Renal cortex interstitium (tissue), 11 donors: ENCODE measurements at regions not wholly inside any gene's neighbourhood (a gene's known extent, or its start where the extent isn't known, plus 50 kb on each side); places are given as distances from the start of the nearest gene placed in this dataset.

ENCODE experiments used
- DNase-seq, 11 donors: peaks; one replicate each; pipeline ENCODE4 v3.0.0-alpha.2; 2013; ENCODE audit warnings: low read depth in 9 of 11, low spot score in 4 of 11; ENCODE audit errors: extremely low read depth in 1 of 11

DNA sequence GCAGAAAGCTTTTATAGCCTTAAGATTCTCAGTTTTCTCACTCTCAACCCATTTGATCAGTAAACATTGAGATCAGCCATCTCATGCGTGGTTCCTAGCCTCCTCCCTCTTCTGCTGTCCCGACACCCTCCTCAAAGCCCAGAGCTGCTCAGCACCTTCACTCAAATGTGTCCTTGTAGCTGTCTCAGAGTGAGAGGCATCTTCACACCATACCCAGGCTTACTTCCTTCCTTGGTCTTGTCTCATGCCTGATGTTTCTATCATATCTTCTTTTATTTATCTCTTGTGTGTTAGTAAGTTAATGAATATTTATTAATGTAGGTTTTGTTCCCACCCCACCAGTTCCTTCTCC, 72.4 kb upstream of the SNX2 start:
- DNase-seq: no peak

- DNase-seq: no peak
Measured at GRCh38 chr5:122703203-122703602, 71.7 kb upstream of the SNX2 start.

- peak in 9 of 11 donors; percentile 3 to 39 (median 22) for DNase-seq
Measured at GRCh38 chr5:122704247-122705036, 70.4 kb upstream of the SNX2 start.

GRCh38 chr5:122705851-122706250, 69.0 kb upstream of the SNX2 start:
- no peak for DNase-seq

DNA sequence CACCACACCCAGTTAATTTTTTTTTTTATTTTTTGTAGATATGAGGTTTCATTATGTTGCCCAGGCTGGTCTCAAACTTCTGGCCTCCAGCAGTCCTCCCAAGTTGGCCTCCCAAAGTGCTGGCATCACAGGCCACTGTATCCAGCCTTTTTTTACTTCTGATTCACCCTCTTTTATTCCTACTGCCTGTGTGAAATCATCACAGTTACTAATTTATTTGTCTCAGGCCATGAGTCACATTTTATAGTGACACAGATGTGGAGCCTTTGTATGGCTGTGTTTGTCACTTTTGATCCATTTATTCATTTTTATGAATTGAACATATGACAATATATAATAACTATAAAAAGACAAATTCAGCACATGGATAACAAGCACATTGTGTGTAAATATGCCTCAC, 67.1 kb upstream of the SNX2 start:
- DNase-seq: no peak

DNA sequence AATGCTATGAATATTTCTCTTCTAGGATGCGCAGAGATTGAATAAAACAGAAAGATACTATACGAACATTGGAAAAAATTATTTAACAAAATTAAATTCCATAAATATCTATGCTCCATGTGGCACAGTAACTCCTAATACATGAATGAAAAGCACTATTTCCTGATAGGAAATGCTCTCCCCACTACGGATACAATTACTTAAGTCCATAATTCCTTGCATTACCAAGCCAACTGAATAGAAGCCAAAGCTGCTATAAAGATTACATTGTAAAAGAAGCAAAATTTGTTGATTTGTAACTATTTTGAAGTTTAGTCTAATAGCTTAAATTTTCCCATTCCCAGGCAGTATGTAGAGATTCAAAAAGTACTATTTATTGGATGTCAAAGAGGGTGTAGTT, 61.8 kb upstream of the SNX2 start:
- DNase-seq: no peak

DNA sequence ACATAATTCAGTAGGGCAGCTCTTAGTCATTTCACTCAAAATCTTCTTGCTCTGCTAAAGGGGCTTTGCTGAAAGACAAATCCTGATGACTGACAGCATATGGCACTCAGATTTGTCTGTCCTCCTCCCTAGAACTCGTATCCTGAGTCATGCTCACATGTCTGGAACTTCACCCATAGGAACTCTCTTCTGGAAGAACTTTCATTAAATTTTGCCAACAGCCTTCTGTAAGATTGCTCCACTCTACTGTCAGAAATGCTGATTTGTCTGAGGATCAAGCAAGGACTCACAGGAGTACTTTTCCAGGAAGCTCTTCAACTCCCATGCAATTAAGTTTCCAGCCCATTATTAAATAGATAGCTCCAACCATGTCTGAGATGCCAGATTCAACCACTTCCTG, 59.8 kb upstream of the SNX2 start:
- DNase-seq: no peak

DNA sequence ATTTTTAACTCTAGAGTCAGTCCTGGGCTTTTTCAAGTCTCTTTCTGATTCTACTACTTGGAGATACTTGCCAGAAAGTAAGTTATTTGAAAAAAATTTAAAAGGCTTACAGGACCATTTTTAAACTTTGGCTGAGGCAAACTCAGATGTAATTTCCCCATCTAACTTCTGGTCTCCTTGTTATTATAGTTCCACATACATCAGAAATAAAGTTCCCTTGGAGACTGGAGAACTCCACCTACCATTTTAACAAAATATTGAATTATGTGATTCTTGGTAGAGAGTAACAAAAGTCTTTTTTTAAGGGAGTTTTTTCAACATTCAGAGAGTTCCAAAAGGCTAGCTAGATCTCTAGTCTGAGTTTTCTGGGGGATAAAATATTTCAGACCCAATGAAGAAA, 56.3 kb upstream of the SNX2 start:
- no peak for DNase-seq

DNA sequence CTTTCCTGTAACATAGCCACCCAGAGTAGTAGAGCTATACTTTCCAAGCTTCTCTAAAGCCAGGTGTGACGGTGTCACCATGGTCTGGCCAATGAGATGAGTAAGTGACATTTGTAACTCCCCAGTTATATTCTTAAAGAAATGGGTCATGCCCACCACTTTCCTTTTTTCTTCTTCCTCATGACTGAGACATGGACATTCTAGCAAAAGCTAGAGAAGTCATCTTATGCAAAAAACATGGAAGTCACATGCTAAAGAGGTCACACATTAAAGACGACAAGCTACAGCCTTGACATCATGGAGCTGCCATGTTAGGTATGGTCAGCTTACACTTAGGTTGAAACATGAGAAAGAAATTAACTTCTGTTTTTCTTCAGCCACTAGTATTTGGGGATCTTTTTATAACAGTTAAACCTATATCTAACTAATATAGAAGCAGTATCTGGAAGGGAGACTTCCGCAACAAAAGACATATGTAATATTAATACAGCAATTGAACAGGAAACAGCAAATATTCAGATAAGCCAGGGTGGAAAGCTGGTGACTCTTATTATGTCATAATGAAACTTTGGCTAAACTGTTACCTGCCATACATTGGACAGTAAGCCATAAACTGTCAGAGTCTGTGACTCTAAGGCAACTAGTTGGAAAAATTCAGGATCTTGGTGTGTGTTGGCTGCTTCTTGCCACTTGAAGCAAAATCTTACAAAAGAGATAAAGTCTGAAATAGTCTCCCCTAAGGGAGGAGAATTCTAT, 54.7 kb upstream of the SNX2 start:
- DNase-seq: no peak

- DNase-seq: no peak
Measured at GRCh38 chr5:122721127-122721526, 53.8 kb upstream of the SNX2 start.

- DNase-seq: no peak
Measured at GRCh38 chr5:122722341-122722740, 52.5 kb upstream of the SNX2 start.

DNA sequence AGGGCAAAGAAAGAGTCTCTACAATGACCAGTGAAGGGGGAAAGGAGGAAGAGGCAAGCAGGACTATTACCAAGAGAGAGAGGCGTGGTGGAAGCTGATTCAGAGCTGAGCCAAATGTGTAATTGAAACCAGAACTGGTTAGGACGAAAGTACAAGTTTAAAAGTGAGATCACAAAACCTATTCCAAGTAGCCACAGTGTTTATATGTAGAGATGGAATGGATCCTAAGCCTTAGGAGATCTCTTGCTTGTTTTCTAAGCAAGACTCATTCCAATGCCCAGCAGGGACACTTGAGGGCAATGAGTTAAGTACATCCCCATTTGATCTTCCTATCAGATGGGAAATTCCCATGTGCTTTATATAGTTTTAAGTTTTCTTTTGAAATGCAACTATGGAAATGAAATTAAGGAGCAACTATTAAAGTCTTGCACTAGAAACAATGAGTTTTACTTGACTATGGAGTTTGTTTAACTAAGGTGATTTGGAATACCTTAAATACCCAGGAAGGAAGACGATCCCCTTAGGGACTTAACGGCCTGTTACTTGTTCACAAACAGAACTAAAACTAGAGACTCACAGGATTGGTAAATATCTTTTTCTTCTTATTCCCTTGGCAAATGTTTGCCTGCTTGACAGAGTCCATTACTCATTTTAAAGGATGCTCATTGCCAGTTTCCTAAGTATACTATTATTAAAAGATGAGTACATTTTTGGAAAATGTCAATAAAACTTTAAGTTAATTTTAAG, 51.1 kb upstream of the SNX2 start:
- DNase-seq: no peak
